ENCODE measurements at regions not wholly inside any gene's neighbourhood (a gene's known extent, or its start where the extent isn't known, plus 50 kb on each side); places are given as distances from the start of the nearest gene placed in this dataset.

DNA sequence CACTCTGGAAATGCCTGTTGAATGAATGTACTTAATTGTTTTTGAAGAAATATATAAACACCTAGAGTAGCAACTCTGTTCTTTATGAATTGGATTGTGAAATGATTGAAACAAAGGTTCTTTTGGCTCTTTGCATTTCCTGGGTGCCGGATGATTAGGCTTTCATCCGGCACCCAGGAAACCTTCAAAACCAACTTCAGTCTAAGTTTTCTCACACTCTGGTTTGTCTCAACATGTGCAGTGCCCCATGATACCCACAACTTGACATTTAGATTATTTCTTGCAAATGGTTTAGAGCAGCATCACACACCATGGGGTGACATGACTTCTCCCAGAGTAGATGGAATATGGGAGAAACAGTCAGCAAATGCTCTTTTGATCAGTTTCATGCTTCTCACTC lies 354.9 kb downstream of the BARHL2 start:
- 0 out of 2 replicates have a peak, but pooled peaks cover 5% of the 10 kb centered on the region for H3K4me1 Mint-ChIP-seq
- ChIA-PET CTCF (no interaction called here), POLR2A (no interaction called here)
- DNase-seq (ENCODE audit: low spot score), result no peak
- no peak overlapping the region for H3K4me3 Mint-ChIP-seq
- TF ChIP-seq ZNF317 (CRISPR knock-in tag; IDR thresholded peaks at IDR 0.05; ENCODE audit: borderline replicate concordance, low read depth) (no peak), RORB (CRISPR knock-in tag; IDR thresholded peaks at IDR 0.05) (no peak), NFE2L1 (CRISPR knock-in tag; IDR thresholded peaks at IDR 0.05) (no peak), ESRRA (CRISPR knock-in tag; IDR thresholded peaks at IDR 0.05; ENCODE audit: borderline replicate concordance) (no peak), NR2C2 (CRISPR knock-in tag; IDR thresholded peaks at IDR 0.05) (no peak), OVOL2 (CRISPR knock-in tag; IDR thresholded peaks at IDR 0.05; ENCODE audit: borderline replicate concordance) (no peak)
- TF ChIP-seq, protein P1, sequence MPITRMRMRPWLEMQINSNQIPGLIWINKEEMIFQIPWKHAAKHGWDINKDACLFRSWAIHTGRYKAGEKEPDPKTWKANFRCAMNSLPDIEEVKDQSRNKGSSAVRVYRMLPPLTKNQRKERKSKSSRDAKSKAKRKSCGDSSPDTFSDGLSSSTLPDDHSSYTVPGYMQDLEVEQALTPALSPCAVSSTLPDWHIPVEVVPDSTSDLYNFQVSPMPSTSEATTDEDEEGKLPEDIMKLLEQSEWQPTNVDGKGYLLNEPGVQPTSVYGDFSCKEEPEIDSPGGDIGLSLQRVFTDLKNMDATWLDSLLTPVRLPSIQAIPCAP (CRISPR knock-in tag; IDR thresholded peaks at IDR 0.05), result no peak
- TF ChIP-seq, protein P2, sequence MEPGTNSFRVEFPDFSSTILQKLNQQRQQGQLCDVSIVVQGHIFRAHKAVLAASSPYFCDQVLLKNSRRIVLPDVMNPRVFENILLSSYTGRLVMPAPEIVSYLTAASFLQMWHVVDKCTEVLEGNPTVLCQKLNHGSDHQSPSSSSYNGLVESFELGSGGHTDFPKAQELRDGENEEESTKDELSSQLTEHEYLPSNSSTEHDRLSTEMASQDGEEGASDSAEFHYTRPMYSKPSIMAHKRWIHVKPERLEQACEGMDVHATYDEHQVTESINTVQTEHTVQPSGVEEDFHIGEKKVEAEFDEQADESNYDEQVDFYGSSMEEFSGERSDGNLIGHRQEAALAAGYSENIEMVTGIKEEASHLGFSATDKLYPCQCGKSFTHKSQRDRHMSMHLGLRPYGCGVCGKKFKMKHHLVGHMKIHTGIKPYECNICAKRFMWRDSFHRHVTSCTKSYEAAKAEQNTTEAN (CRISPR knock-in tag; IDR thresholded peaks at IDR 0.05), result no peak
- TF ChIP-seq, protein P3, sequence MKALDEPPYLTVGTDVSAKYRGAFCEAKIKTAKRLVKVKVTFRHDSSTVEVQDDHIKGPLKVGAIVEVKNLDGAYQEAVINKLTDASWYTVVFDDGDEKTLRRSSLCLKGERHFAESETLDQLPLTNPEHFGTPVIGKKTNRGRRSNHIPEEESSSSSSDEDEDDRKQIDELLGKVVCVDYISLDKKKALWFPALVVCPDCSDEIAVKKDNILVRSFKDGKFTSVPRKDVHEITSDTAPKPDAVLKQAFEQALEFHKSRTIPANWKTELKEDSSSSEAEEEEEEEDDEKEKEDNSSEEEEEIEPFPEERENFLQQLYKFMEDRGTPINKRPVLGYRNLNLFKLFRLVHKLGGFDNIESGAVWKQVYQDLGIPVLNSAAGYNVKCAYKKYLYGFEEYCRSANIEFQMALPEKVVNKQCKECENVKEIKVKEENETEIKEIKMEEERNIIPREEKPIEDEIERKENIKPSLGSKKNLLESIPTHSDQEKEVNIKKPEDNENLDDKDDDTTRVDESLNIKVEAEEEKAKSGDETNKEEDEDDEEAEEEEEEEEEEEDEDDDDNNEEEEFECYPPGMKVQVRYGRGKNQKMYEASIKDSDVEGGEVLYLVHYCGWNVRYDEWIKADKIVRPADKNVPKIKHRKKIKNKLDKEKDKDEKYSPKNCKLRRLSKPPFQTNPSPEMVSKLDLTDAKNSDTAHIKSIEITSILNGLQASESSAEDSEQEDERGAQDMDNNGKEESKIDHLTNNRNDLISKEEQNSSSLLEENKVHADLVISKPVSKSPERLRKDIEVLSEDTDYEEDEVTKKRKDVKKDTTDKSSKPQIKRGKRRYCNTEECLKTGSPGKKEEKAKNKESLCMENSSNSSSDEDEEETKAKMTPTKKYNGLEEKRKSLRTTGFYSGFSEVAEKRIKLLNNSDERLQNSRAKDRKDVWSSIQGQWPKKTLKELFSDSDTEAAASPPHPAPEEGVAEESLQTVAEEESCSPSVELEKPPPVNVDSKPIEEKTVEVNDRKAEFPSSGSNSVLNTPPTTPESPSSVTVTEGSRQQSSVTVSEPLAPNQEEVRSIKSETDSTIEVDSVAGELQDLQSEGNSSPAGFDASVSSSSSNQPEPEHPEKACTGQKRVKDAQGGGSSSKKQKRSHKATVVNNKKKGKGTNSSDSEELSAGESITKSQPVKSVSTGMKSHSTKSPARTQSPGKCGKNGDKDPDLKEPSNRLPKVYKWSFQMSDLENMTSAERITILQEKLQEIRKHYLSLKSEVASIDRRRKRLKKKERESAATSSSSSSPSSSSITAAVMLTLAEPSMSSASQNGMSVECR (CRISPR knock-in tag; IDR thresholded peaks at IDR 0.05; ENCODE audit: borderline replicate concordance), result no peak
- TF ChIP-seq, protein P4, sequence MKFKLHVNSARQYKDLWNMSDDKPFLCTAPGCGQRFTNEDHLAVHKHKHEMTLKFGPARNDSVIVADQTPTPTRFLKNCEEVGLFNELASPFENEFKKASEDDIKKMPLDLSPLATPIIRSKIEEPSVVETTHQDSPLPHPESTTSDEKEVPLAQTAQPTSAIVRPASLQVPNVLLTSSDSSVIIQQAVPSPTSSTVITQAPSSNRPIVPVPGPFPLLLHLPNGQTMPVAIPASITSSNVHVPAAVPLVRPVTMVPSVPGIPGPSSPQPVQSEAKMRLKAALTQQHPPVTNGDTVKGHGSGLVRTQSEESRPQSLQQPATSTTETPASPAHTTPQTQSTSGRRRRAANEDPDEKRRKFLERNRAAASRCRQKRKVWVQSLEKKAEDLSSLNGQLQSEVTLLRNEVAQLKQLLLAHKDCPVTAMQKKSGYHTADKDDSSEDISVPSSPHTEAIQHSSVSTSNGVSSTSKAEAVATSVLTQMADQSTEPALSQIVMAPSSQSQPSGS (CRISPR knock-in tag; IDR thresholded peaks at IDR 0.05; ENCODE audit: borderline replicate concordance, low read depth), result no peak
- TF ChIP-seq, protein P5, sequence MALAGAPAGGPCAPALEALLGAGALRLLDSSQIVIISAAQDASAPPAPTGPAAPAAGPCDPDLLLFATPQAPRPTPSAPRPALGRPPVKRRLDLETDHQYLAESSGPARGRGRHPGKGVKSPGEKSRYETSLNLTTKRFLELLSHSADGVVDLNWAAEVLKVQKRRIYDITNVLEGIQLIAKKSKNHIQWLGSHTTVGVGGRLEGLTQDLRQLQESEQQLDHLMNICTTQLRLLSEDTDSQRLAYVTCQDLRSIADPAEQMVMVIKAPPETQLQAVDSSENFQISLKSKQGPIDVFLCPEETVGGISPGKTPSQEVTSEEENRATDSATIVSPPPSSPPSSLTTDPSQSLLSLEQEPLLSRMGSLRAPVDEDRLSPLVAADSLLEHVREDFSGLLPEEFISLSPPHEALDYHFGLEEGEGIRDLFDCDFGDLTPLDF (CRISPR knock-in tag; IDR thresholded peaks at IDR 0.05), result no peak
- TF ChIP-seq, protein P6, sequence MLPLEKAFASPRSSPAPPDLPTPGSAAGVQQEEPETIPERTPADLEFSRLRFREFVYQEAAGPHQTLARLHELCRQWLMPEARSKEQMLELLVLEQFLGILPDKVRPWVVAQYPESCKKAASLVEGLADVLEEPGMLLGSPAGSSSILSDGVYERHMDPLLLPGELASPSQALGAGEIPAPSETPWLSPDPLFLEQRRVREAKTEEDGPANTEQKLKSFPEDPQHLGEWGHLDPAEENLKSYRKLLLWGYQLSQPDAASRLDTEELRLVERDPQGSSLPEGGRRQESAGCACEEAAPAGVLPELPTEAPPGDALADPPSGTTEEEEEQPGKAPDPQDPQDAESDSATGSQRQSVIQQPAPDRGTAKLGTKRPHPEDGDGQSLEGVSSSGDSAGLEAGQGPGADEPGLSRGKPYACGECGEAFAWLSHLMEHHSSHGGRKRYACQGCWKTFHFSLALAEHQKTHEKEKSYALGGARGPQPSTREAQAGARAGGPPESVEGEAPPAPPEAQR (CRISPR knock-in tag; IDR thresholded peaks at IDR 0.05), result no peak
- TF ChIP-seq, protein P7, sequence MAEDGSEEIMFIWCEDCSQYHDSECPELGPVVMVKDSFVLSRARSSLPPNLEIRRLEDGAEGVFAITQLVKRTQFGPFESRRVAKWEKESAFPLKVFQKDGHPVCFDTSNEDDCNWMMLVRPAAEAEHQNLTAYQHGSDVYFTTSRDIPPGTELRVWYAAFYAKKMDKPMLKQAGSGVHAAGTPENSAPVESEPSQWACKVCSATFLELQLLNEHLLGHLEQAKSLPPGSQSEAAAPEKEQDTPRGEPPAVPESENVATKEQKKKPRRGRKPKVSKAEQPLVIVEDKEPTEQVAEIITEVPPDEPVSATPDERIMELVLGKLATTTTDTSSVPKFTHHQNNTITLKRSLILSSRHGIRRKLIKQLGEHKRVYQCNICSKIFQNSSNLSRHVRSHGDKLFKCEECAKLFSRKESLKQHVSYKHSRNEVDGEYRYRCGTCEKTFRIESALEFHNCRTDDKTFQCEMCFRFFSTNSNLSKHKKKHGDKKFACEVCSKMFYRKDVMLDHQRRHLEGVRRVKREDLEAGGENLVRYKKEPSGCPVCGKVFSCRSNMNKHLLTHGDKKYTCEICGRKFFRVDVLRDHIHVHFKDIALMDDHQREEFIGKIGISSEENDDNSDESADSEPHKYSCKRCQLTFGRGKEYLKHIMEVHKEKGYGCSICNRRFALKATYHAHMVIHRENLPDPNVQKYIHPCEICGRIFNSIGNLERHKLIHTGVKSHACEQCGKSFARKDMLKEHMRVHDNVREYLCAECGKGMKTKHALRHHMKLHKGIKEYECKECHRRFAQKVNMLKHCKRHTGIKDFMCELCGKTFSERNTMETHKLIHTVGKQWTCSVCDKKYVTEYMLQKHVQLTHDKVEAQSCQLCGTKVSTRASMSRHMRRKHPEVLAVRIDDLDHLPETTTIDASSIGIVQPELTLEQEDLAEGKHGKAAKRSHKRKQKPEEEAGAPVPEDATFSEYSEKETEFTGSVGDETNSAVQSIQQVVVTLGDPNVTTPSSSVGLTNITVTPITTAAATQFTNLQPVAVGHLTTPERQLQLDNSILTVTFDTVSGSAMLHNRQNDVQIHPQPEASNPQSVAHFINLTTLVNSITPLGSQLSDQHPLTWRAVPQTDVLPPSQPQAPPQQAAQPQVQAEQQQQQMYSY (CRISPR knock-in tag; IDR thresholded peaks at IDR 0.05), result no peak
- TF ChIP-seq, protein P8, sequence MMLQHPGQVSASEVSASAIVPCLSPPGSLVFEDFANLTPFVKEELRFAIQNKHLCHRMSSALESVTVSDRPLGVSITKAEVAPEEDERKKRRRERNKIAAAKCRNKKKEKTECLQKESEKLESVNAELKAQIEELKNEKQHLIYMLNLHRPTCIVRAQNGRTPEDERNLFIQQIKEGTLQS (CRISPR knock-in tag; conservative IDR thresholded peaks at IDR 0.05), result no peak
- H3K9me3 Mint-ChIP-seq, result 0 out of 2 replicates have a peak, but pooled peaks cover 4% of the 10 kb centered on the region
- H3K27ac Mint-ChIP-seq, result no peak overlapping the region
- ATAC-seq, result no peak
- no peaks in the 10 kb centered on the region for H3K27me3 Mint-ChIP-seq (ENCODE audit: low read depth)
- no peaks in the 10 kb centered on the region for H3K36me3 Mint-ChIP-seq

Data from WTC11 (cell line).